ENCODE measurements at regions not wholly inside any gene's neighbourhood (a gene's known extent, or its start where the extent isn't known, plus 50 kb on each side); places are given as distances from the start of the nearest gene placed in this dataset.
"Not testable (repeated sequence)": the region's sequence is repeated elsewhere in the genome, so short reads cannot be mapped to it uniquely, and the experiment has no call there.

DNA sequence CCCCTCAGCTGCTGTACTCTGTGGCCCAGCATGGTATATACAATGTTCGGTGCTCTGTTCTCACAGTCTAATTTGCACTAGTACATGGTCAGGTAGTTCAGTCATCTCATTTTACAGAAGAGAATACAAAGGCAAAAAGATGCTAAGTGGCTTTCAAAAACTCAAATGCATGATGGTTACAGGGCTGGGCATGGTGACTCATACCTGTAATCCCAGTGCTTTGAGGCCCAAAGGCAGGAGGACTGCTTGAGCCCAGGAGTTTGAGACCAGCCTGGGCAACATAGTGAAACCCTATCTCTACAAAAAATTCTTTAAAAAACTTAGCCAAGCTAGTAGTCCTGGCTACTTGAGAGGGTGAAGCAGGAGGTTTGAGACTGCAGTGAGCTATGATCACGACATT lies 210.5 kb upstream of the KIT start:
- Mint-ChIP-seq H3K9me3 (peaks cover 5 to 10% of the 10 kb centered on the region in 2 donors), H3K27ac (no peak overlapping the region), H3K36me3 (peaks cover 9 to 15% of the 10 kb centered on the region in 2 donors)
- no peak for DNase-seq (ENCODE audit: low spot score in 2 of 2)
- ATAC-seq: no peak

GRCh38 chr4:54449999-54450398 lies 207.8 kb upstream of the KIT start:
- peaks cover 9 to 18% of the 10 kb centered on the region in 2 donors for H3K36me3 Mint-ChIP-seq
- DNase-seq (ENCODE audit: low spot score in 2 of 2) (no peak), ATAC-seq (no peak)
- H3K27ac Mint-ChIP-seq: no peak overlapping the region
- H3K9me3 Mint-ChIP-seq: peaks cover 5 to 10% of the 10 kb centered on the region in 2 donors

- DNase-seq (ENCODE audit: low spot score in 2 of 2); ATAC-seq; H3K36me3 Mint-ChIP-seq; H3K27ac Mint-ChIP-seq: not testable (repeated sequence)
- peaks cover 18 to 22% of the 10 kb centered on the region in 2 donors for H3K9me3 Mint-ChIP-seq
Measured at GRCh38 chr4:54466960-54467359, 190.8 kb upstream of the KIT start.

GRCh38 chr4:54473077-54473545 lies 184.6 kb upstream of the KIT start:
- Mint-ChIP-seq H3K27ac (no peak overlapping the region), H3K9me3 (peaks cover 8 to 9% of the 10 kb centered on the region in 2 donors), H3K36me3 (no peaks in the 10 kb centered on the region)
- no peak for DNase-seq (ENCODE audit: low spot score in 2 of 2)
- ATAC-seq: no peak

DNA sequence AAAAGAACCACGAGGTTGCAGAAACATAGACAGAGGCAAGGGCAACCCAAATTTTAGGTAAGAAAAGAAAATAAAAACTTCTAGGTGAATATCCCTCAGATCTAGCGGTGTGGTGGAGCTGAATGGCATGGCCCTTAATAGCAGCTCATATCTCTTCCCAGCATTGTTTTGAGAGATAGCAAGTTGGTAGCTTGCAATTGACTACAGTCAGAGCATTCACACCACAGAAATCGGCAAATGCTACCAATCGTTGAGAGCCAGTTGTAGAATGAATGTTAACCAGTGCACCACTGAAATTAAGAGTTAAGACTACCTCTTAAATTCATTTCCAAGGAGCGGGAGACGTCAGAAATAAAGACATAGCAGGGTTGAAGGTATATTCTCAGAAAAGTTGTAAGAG lies 184.0 kb upstream of the KIT start:
- DNase-seq (ENCODE audit: low spot score in 2 of 2) (no peak), ATAC-seq (no peak)
- no peak overlapping the region for H3K27ac Mint-ChIP-seq

GRCh38 chr4:54475546-54475945 lies 182.2 kb upstream of the KIT start:
- no peak for ATAC-seq
- peaks cover 13 to 17% of the 10 kb centered on the region in 2 donors for H3K9me3 Mint-ChIP-seq
- peaks cover 0 to 8% of the 10 kb centered on the region in 2 donors for H3K36me3 Mint-ChIP-seq
- H3K27ac Mint-ChIP-seq: no peak overlapping the region
- DNase-seq (ENCODE audit: low spot score in 2 of 2): no peak

More for the DNA sequence above, 184.0 kb upstream of the KIT start:
- H3K9me3 Mint-ChIP-seq: peaks cover 5 to 8% of the 10 kb centered on the region in 2 donors
- H3K36me3 Mint-ChIP-seq: no peaks in the 10 kb centered on the region

DNA sequence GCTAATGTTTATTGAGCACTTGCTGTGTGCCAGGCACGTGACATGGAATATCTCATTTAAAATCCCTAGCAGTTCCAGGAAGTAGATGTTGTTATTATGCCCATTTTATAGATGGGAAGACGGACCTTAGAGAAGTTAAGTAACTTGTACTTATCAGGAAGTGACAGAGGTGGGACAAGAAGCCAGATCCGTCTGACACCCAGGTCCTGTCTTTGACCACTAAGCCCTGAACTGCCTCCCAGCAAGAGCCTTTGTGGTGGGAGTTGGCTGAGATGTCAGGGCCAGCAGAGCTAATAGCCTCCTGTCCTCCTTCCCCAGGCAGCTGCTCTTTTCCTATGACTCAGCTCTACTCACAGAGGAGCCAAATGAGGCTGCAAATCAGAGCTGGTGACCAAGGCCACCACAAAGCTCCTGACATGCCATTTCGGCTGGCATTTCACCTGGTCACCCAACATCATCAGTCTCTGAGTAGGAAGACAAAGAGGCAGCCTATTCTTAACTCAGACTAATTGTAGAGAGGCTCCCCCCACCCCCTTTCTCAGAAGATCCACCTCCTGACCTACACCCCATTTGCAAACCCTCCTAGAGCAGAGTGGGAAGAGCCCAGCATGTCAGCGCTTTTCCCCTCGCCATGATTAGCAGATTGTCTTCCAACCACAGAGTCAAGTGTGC lies 175.1 kb upstream of the KIT start:
- no peak overlapping the region for H3K27ac Mint-ChIP-seq
- no peak for DNase-seq (ENCODE audit: low spot score in 2 of 2)
- peaks cover 14 to 19% of the 10 kb centered on the region in 2 donors for H3K9me3 Mint-ChIP-seq
- H3K36me3 Mint-ChIP-seq: peaks cover 0 to 8% of the 10 kb centered on the region in 2 donors
- no peak for ATAC-seq

DNA sequence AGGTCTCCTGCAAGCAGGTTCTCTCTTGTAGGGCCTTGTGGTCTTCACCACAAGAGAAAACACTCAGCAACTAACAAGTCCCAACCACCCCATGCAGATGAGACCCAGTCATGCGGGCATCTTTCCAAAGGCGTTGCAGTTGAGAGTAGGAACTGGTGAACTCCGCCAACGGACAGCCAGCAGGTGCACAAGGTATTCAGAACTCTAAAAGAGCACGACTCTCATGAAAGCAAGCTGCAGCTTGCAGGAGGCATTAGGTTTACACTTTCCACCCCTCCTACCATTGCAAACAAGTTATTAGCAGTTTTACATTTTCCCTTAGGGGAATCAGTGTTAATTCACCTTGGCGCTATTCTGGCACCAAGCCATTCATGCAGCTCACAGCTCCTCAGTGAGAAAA lies 173.4 kb upstream of the KIT start:
- no peak for DNase-seq (ENCODE audit: low spot score in 2 of 2)
- no peak for ATAC-seq
- Mint-ChIP-seq H3K9me3 (peaks cover 9 to 15% of the 10 kb centered on the region in 2 donors), H3K36me3 (peaks cover 0 to 8% of the 10 kb centered on the region in 2 donors), H3K27ac (no peak overlapping the region)

DNA sequence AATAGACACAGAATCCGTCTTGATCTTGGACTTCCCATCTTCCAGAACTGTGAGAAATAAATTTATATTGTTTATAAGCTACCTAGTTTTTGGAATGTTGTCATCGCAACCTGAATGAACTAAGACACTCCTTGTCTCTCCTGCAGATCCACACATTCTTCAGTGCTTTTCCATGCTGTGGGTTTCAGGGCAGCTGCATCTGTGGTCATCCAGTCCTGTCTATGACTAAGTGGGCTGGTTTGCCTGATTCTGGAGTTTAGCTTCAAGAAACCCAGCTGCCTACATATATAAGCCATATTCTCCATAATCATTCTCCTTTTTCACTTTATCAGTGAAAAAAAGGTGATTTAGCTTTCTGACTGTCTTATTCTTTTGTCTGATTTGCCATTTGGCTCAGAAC lies 170.3 kb upstream of the KIT start:
- Mint-ChIP-seq H3K27ac (no peak overlapping the region), H3K9me3 (peaks cover 0 to 3% of the 10 kb centered on the region in 2 donors), H3K36me3 (no peaks in the 10 kb centered on the region)
- no peak for ATAC-seq
- DNase-seq (ENCODE audit: low spot score in 2 of 2): no peak

DNA sequence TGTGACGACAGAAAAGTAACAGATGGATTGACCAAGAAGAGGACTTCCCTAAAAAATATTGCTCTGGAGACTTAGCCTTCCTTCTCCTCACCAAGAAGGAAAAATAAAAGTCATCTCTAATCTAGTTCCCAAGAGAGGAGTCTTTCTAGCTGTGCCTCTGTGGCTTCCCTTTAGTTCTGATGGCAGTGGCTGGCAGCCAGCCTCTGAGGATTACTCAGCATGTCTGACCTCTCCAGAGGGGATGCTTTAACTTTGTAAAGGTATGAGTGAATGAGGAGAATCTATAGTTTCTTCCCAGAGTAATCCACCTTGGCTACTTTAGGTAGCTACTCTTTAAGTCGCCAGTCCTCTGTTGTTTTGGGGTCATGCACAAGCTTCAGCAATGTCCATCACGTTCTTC lies 163.9 kb upstream of the KIT start:
- DNase-seq (ENCODE audit: low spot score in 2 of 2): no peak
- Mint-ChIP-seq H3K27ac (no peak overlapping the region), H3K36me3 (no peaks in the 10 kb centered on the region), H3K9me3 (no peaks in the 10 kb centered on the region)
- ATAC-seq: no peak

GRCh38 chr4:54495091-54495490 lies 162.7 kb upstream of the KIT start:
- H3K36me3 Mint-ChIP-seq: no peaks in the 10 kb centered on the region

GRCh38 chr4:54495641-54496040 lies 162.1 kb upstream of the KIT start:
- ATAC-seq (no peak), DNase-seq (ENCODE audit: low spot score in 2 of 2) (no peak)
- Mint-ChIP-seq H3K36me3 (no peaks in the 10 kb centered on the region), H3K27ac (no peak overlapping the region), H3K9me3 (no peaks in the 10 kb centered on the region)

More at GRCh38 chr4:54495091-54495490, 162.7 kb upstream of the KIT start:
- DNase-seq (ENCODE audit: low spot score in 2 of 2) (no peak), ATAC-seq (no peak)
- no peaks in the 10 kb centered on the region for H3K9me3 Mint-ChIP-seq
- no peak overlapping the region for H3K27ac Mint-ChIP-seq

DNA sequence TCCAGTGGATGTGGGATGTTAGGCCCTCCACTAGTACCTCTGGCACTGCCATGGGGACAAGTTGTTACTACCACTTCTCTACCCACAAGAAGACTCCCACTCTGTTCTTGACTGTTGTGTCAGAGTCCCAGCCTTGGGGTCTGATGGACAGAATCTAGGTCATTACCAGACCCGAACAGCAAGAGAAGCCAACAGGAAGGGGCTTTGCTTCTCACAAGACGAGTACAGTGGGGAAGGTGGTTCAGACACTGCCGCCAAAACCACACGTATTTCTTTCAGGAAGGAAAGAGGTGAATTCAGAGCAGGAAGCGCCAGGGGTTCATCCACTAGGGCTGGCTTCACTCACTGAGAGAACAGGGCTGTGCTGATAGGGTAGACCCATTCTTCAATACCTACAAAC lies 161.3 kb upstream of the KIT start:
- ATAC-seq: no peak

GRCh38 chr4:54497947-54498346 lies 159.8 kb upstream of the KIT start:
- no peaks in the 10 kb centered on the region for H3K9me3 Mint-ChIP-seq
- H3K36me3 Mint-ChIP-seq: no peaks in the 10 kb centered on the region
- DNase-seq (ENCODE audit: low spot score in 2 of 2) (no peak), ATAC-seq (no peak)
- H3K27ac Mint-ChIP-seq: no peak overlapping the region

More for the DNA sequence above, 161.3 kb upstream of the KIT start:
- no peaks in the 10 kb centered on the region for H3K9me3 Mint-ChIP-seq
- H3K36me3 Mint-ChIP-seq: no peaks in the 10 kb centered on the region
- H3K27ac Mint-ChIP-seq: no peak overlapping the region
- no peak for DNase-seq (ENCODE audit: low spot score in 2 of 2)

DNA sequence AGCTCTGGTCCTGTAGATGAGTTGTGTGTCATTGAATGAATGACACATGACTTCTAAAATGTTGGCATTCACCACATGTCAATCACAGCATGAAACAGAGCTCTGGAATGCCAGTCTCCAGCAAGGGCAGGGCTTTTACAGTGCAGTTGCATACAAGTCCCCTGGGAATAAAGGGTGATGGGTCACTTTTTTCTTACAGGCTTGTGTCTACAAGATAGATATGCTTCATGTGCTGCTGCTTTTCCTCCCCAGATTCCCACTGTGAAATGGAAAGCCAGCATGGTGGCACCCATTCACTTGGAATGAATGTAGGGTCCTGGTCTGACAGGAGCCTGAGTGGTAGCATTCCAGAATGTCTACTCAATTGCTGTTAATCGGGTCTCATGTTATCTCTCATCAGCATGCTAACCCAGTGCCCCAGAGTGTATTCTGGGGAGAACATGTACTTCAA lies 159.1 kb upstream of the KIT start:
- ATAC-seq (no peak), DNase-seq (ENCODE audit: low spot score in 2 of 2) (no peak)
- H3K36me3 Mint-ChIP-seq: no peaks in the 10 kb centered on the region
- no peak overlapping the region for H3K27ac Mint-ChIP-seq
- H3K9me3 Mint-ChIP-seq: no peaks in the 10 kb centered on the region

DNA sequence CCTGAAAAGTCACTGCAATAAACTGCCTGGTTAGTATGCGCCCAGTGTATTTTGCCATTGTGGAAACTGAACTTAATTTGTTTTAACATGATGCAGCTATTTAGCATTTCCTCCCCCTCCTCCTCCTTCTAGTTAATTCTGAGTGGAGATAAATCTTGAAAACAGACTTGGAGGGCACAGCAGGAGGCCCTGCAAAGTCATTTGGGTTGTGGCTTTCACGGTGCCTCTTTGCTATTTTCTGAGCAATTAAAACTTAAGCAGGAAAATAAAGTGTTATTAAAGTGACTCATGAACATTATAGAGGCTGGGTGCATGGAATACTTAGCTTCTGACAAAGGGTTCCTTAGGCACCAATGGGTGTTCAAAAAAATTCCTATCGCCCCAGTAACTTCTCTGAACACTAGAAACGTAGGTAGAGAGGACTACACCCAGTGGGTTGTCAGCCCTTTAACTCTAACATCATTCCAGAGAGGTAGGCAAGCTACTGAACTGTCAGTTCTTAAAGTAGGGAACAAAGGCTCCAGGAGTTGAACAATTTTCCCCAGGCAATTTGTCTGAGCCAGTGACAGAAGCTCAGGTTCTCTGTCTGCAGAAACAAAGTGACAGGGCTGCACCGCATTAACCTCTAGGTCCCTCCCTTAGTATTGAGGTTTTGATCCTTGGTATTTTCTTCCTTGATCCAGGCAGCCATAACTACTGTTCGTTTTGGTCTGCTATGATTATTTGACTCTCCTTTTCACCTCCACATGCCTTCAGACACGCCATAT lies 158.3 kb upstream of the KIT start:
- ATAC-seq: no peak
- no peaks in the 10 kb centered on the region for H3K36me3 Mint-ChIP-seq
- H3K27ac Mint-ChIP-seq: no peak overlapping the region
- no peaks in the 10 kb centered on the region for H3K9me3 Mint-ChIP-seq
- DNase-seq (ENCODE audit: low spot score in 2 of 2): no peak

DNA sequence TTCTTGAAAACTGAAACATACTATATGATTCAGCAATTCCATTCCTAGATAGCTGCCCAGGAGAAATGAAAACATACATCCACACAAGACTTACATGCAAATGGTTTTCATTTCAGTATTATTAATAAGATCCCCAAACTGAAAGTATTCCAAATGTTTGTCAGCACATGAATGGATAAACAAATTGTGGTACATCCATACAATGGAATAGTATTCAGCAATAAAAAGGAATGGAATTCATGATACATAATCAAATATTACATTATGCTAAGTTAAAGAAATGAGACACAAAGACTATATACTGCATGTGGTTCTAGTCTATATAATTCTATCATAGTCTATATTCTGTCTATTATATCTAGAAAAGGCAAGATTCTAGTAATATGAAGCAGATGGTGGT lies 152.4 kb upstream of the KIT start:
- ATAC-seq: no peak
- Mint-ChIP-seq H3K36me3 (no peaks in the 10 kb centered on the region), H3K9me3 (peaks cover 0 to 3% of the 10 kb centered on the region in 2 donors)

GRCh38 chr4:54505996-54506395 lies 151.8 kb upstream of the KIT start:
- H3K36me3 Mint-ChIP-seq: no peaks in the 10 kb centered on the region
- H3K9me3 Mint-ChIP-seq: peaks cover 0 to 3% of the 10 kb centered on the region in 2 donors
- no peak for ATAC-seq
- no peak for DNase-seq (ENCODE audit: low spot score in 2 of 2)
- H3K27ac Mint-ChIP-seq: no peak overlapping the region

More for the DNA sequence above, 152.4 kb upstream of the KIT start:
- H3K27ac Mint-ChIP-seq: no peak overlapping the region
- DNase-seq (ENCODE audit: low spot score in 2 of 2): no peak
